Activated T-helper 9 cell treated with anti-CD3 and anti-CD28 coated beads, Interleukin-2, amount 50 U/mL, for 16 hours (primary cell): ENCODE measurements at regions not wholly inside any gene's neighbourhood (a gene's known extent, or its start where the extent isn't known, plus 50 kb on each side); places are given as distances from the start of the nearest gene placed in this dataset.
"Not testable (repeated sequence)": the region's sequence is repeated elsewhere in the genome, so short reads cannot be mapped to it uniquely, and the experiment has no call there.

Source experiments
- DNase-seq: peaks from one replicate; pipeline ENCODE4 v3.0.0-alpha.2; 2020; ENCODE audit warnings: low read depth

DNA sequence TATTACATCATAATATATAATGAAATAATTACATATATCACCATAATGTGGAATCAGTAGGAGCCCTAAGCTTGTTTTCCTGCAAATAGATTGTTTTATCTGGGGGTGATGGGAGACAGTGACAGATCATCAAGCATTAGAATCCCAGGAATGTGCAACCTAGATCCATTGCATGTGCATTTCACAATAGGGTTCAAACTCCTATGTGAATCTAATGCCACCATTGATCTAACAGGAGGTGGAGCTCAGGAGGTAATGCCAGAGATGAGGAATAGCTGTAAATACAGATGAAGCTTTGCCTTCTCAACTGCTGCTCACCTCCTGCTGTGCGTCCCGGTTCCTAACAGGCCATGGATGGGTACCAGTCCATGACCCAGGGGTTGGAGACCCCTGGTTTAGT is 63.8 kb upstream of the CHORDC1 start:
- no peak for DNase-seq

DNA sequence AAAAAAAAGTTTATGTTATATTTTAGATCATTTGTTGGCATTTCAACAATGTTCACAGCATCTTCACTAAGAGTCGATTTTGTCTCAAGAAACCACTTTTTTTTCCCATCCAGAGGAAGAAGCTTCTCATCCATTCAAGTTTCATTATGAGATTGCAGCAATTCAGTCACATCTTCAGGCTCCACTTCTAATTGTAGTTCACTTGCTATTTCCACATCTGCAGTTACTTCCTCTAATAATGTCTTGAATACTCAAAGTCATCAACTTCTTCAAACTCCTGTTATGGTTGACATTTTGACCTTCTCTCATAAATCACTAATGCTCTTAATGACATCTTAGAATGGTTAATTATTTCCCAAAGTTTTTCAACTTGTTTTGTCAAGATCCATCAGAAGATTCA is 61.3 kb upstream of the CHORDC1 start:
- no peak for DNase-seq

DNA sequence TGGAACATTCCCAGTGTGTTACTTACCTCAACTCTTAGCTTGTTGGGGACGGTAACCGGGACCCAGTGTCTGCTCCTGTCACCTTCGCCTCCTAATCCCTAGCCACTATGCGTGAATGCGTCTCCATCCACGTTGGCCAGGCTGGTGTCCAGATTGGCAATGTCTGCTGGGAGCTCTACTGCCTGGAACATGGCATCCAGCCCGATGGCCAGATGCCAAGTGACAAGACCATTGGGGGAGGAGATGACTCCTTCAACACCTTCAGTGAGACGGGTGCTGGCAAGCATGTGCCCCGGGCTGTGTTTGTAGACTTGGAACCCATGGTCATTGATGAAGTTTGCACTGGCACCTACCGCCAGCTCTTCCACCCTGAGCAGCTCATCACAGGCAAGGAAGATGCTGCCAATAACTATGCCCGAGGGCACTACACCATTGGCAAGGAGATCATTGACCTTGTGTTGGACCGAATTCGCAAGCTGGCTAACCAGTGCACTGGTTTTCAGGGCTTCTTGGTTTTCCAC is 59.8 kb upstream of the CHORDC1 start:
- not testable (repeated sequence) for DNase-seq

- no peak for DNase-seq
These were observed 51.5 kb upstream of the CHORDC1 start for GRCh38 chr11:90274362-90274761.
